ENCODE measurements at regions not wholly inside any gene's neighbourhood (a gene's known extent, or its start where the extent isn't known, plus 50 kb on each side); places are given as distances from the start of the nearest gene placed in this dataset.
"Not testable (repeated sequence)": the region's sequence is repeated elsewhere in the genome, so short reads cannot be mapped to it uniquely, and the experiment has no call there.

DNA sequence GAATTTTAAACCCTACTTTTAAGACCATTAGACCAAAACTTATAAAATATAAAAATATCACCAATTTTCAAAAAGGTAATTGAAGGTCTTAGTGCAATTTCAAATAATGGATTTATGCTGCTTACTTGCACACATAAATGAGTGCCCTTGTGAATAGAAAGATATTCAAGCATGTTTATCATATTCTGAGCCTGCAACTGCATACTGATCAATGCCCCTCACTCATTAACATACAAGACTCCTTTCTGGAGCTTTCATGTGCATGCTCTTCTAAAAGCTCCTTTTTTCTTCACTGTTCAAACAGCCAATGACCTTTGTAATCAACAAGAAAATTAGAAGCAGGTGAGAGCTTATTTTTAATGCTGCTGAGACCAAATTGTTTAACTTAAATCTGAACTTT lies 1139.3 kb downstream of the HACE1 start:
- no peak for DNase-seq

DNA sequence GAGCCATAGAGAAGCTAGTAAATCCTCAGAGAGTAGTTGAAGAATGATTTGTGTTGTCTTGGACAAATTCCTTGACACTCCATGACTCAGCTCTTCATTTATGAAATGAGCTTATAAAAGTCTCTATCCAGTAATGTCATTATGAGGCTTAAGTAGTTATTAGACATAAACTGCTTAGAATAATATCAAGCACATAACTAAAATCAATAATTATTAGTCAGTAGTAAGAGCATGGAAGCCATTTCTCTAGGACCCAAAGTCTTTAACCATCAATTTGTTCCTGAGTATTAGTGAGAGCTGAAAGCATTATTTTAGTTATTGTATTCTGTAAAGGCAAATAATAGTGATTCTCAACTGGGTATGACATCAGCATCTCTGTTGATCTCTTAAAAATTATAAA lies 1140.2 kb downstream of the HACE1 start:
- DNase-seq: no peak

DNA sequence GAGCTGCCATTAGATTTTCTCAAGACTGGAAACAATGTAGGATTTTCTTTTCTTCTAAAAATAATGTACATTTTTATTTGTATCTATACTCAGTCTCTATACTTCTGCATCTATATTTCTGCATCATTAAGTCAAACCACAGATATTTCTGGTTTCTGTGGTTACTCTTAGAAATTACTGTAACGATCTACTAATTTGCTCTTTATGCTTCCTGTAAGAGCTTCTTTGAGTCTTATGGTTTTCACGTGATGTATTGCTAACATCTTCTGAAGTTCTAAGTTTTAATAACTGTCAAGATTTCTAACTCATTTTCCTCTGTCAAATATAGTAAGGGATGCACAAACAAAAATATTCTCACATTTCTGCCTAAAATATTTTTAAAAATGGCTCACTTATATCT lies 1144.5 kb downstream of the HACE1 start:
- DNase-seq: no peak

DNA sequence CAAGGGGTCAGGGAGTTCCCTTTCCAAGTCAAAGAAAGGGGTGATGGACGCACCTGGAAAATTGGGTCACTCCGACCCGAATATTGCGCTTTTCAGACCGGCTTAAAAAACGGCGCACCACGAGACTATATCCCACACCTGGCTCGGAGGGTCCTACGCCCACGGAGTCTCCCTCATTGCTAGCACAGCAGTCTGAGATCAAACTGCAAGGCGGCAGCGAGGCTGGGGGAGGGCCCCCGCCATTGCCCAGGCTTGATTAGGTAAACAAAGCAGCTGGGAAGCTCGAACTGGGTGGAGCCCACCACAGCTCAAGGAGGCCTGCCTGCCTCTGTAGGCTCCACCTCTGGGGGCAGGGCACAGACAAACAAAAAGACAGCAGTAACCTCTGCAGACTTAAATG lies 1150.5 kb downstream of the HACE1 start:
- not testable (repeated sequence) for DNase-seq

- DNase-seq: no peak
Observed at GRCh38 chr6:103707596-103708325, 1152.0 kb downstream of the HACE1 start.

DNA sequence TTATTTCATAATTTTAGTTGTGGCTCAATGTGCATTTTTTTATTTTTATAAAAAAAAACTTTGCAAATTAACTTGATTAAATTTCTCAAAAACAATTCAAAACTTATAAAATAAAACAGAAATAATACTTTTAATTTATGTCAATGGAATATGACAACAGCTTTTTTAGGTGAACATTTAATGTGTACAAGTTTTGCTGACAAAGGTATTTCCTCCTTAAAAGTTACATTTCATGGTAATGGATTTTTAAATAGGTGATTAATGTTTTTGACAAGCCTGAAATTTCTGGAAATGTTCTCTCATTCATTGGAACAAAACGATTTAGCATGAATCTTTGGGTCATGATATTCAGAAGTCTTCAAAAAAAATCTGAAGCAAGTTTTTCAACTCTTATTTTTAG lies 1160.0 kb downstream of the HACE1 start:
- no peak for DNase-seq

DNA sequence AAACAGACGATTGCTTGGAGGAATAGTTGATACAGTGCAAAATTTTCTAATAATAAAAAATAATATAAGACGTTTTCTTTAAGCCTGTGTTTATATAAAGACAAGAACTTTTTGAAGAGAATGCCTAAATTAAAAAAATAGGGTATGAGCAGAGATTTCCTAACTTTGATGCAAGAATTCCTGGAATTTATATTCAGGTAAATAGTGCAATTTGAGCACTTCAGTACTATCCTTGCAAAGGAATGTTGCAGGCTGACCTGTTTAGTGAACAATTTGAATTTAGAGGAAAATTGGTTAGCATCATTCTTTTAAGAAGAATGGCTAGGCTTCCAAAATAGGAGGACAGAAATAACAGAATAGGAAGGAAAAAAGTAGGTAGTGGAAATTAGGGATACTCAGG lies 1172.3 kb downstream of the HACE1 start:
- no peak for DNase-seq

GRCh38 chr6:103680116-103680515 lies 1179.6 kb downstream of the HACE1 start:
- no peak for DNase-seq

- DNase-seq: no peak
Observed at GRCh38 chr6:103677290-103677689, 1182.4 kb downstream of the HACE1 start.

GRCh38 chr6:103675807-103676406 lies 1183.8 kb downstream of the HACE1 start:
- no peak for DNase-seq

- no peak for DNase-seq
Observed at GRCh38 chr6:103674790-103675189, 1184.9 kb downstream of the HACE1 start.

GRCh38 chr6:103672169-103672568 lies 1187.5 kb downstream of the HACE1 start:
- no peak for DNase-seq

DNA sequence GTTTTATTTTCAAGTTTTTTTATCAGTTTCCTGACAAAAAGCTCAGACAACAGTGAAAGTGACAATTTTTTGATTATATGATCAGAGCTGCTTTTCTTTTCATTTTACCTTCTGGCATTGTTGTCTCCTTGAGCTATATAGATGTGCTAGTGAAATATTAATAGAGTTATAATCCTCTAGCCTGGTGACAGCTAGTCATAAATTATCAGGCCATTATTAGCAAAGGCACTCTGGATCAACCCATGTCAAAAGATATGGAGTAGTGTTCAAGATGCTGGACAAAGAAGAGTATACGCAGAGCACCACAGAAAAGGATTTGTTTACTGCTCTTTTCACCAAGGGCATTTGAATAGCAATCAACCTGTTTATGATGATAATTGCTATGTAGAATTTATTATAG lies 1230.1 kb downstream of the HACE1 start:
- DNase-seq: no peak

DNA sequence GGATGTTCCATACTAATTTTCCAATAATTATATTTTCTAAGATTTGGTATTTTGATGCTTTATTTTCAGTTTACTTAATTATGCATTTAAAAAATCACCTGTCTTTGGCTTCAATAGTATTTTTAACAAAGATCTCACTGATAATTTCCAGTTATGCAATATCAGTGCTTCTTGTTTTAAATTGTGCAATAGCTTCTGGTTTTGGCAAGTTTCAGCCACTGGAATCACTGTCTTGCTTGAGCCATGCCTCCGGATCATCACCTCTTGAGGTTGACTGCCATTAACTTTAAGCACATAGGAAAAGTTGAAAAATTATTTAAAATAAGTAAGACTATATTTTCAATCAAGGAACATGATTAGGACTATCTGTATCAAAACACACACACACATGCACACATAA lies 1242.1 kb downstream of the HACE1 start:
- no peak for DNase-seq

GRCh38 chr6:103587722-103588121 lies 1272.0 kb downstream of the HACE1 start:
- DNase-seq: no peak

DNA sequence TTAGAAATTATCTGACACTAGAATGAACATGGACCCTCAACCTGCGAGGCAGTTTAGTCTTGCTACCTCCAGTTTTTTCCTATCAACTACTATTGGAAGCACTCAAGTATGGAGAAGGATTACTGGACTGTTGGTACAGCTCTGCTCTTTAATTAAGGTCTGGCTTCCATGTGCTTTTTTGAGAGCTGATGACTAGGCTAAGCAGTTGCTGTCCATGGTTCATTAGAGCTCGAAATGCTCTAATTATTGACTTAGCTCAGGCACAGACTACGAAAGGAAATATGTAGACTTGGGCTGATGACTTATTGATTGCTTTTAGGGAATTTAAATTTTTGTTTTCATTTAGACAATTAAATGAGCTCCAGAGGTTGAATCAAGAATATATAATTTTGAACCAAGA lies 1281.6 kb downstream of the HACE1 start:
- no peak for DNase-seq

DNA sequence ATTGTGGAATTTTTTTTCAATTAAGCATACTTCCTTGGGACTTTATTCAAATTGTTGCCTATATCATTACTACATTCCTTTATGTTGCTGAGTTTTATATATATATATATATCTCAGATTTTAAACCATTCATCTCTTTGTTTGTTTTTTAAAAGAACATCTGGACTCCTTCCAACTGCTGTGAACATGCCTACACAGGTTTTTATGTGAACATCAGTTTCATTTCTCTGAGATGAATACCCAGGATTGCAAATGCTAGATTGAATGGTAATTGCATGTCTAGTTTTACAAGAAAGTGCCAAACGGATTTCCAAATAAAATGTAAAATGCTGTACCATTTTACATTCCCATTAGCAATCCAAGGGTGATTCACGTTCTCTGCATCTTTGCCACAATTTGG lies 1289.3 kb downstream of the HACE1 start:
- no peak for DNase-seq

DNA sequence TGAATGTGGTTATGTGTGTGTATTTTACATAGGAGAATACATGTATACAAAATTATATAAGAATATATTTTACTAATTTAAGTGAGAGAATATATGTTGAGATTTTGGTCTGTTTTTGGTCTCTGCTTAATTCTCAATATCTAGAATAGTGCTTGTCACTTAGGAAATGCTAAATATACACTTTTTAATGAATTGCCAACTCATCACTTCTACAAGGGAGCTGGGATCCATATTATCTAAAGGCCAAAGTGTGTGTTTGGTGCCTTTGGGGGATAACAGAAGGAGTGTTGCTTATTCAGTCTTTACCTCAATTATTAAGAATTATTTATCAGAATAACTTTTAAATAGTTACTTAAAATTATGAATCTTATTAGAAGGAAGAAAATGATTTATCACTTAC lies 1304.8 kb downstream of the HACE1 start:
- no peak for DNase-seq

- no peak for DNase-seq
Observed at GRCh38 chr6:103538381-103538780, 1321.3 kb downstream of the HACE1 start.

DNA sequence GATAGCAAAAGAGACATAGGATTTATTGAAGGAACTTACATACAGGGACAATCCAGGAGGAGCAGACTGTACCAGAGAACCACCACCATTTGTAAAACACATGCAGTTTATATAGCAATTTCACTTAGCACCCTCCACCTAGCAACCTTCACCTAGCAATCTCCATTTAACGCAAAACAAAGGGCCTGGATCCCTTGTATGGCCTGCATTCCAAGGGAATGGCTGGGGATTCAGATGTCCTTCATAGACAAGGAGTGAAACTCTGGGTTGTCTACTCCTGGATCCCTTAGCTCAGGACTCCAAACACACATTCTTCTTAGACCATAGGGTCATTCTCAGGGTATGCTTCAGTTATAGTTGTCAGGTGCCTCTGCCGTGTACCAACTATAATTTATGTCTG lies 1324.9 kb downstream of the HACE1 start:
- no peak for DNase-seq

DNA sequence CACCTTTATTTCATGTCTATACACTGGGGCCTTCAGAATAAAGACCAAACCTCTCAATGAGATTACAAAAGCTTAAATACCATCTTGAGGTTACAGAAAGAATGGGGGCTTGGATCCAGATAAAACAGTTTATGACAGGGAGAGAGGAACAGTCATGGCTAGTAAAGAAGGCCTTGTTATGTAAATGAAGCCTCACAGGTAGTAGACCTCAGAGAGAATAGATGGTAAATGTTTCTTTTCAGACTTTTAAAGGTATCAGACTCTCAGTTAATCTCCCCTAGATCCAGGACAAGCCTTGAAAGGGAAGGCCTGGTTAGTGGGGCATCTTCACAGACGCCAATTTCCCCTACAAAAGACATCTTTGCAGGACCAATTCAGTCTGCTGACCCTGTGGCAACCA lies 1325.6 kb downstream of the HACE1 start:
- no peak for DNase-seq

GRCh38 chr6:103522045-103522444 lies 1337.7 kb downstream of the HACE1 start:
- no peak for DNase-seq

DNA sequence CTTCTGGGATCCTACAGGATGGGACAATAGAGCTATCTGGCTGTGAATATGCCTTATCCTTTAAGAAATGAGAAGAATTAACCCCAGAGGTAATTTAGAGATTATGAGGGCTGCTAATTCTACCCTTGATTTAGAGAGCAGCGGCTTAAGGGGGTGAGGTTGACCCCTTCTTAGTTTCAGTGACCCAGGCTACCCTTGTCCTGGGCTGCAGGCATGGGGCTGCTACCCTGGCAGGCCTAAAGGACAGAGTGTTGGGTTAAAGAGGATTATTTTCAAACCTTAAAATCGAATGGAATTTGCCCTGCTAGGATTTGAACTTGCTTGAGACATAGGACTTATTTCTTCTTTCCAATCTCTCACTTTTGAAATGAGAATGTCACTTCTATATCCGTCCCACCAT lies 1343.4 kb downstream of the HACE1 start:
- no peak for DNase-seq

DNA sequence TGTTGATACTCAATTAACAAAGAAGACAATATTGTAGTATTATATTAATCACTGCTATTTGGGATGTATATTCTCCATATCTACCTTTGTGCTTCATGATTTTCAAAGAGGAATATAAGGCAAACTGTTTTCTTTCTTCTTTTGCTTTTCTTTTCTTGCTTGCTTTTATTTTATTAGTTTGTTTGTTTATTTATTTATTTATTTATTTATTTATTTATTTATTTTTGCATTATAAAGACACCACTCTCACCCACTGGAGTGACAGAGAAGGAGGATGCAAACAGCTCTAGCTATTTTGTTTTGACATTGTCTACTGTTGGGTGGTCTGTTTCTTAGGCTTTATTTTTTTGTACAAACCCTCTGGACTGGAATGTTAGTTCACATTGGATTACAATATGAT lies 1352.7 kb downstream of the HACE1 start:
- DNase-seq: no peak

GRCh38 chr6:103505155-103505518 lies 1354.6 kb downstream of the HACE1 start:
- DNase-seq: no peak

Data from NCI-H510A treated with DMSO at 0.1 percent for 48 hours (cell line).